Thyroid gland (tissue), 4 donors: ENCODE measurements at regions not wholly inside any gene's neighbourhood (a gene's known extent, or its start where the extent isn't known, plus 50 kb on each side); places are given as distances from the start of the nearest gene placed in this dataset.

Source experiments
- POLR2A ChIP-seq, 2 donors: fragments of 450-650 bp; IDR thresholded peaks; one replicate each; pipeline ENCODE4 v1.6.1; 2017; ENCODE audit warnings: antibody characterized with exemption in 2 of 2, mild to moderate bottlenecking in 2 of 2, moderate library complexity in 1 of 2
- TF ChIP-seq, protein P1 (sequence below), 6 experiments: fragments of 200-600 bp in 3 of 6; fragments of 450-650 bp in 3 of 6; sonication (generic) in 3 of 6; IDR thresholded peaks; one replicate each; pipeline ENCODE4 v1.5.1; 2016 to 2019; ENCODE audit warnings: antibody characterized with exemption in 6 of 6, mild to moderate bottlenecking in 2 of 6, inconsistent platforms in 1 of 6, moderate library complexity in 1 of 6

DNA sequence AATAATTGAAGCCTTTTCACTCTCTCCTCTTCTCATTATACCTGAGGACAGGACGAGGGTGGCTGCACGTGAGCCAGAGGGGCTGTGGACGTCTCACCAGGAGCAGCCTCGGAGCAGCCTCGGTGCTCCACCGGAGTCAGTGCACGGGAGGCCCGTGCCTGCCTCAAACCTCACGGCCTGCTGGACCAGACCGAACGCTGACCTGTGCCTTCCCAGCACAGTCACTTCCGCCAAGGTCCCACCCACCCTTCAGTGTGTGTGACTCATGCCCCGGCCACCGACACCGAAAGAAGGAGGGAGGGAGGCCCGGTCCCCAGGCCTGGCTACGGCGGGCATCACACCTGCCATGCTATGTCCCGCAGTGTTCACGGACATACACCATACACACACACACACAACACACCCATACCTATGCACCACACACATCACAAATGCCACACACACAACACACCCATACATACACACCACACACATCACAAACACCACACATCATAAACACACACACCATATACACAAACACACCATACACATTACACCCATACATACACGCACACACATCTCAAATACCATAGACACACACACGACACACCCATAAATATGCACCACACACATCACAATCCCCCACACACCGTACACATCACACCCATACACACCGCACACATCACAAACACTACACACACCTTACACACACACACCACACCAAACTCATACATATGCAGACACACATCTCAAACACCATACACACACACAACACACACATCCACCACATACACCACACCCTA, 1506.5 kb downstream of the TBC1D22A start:
- TF ChIP-seq, protein P1, sequence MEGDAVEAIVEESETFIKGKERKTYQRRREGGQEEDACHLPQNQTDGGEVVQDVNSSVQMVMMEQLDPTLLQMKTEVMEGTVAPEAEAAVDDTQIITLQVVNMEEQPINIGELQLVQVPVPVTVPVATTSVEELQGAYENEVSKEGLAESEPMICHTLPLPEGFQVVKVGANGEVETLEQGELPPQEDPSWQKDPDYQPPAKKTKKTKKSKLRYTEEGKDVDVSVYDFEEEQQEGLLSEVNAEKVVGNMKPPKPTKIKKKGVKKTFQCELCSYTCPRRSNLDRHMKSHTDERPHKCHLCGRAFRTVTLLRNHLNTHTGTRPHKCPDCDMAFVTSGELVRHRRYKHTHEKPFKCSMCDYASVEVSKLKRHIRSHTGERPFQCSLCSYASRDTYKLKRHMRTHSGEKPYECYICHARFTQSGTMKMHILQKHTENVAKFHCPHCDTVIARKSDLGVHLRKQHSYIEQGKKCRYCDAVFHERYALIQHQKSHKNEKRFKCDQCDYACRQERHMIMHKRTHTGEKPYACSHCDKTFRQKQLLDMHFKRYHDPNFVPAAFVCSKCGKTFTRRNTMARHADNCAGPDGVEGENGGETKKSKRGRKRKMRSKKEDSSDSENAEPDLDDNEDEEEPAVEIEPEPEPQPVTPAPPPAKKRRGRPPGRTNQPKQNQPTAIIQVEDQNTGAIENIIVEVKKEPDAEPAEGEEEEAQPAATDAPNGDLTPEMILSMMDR (IDR thresholded peaks at IDR 0.05), result no peak
- no peak for TF ChIP-seq POLR2A (IDR thresholded peaks at IDR 0.05)
